ENCODE measurements at regions not wholly inside any gene's neighbourhood (a gene's known extent, or its start where the extent isn't known, plus 50 kb on each side); places are given as distances from the start of the nearest gene placed in this dataset.

DNA sequence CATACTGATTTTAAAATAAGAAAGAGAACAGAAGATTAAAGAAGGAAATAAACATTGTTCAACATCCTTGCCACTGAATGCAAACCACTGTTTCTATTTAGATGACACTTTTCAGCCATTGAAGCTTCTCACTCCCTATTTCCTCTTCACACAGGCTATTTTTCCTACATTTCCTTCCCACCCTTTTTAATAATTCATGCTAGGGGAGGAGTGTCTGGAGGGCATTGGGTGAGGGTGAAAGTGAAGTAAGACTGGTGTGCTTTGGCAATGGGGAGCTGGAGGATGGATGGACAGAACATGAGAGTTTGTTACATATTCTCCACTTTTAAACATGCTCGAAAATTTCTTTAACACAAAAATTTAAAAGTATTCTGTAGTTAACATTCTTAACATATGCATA, 168.8 kb upstream of the GLI3 start:
- TF ChIP-seq POLR2A (IDR thresholded peaks at IDR 0.05), result no peak
- TF ChIP-seq EP300 (IDR thresholded peaks at IDR 0.05), result no peak
- TF ChIP-seq, protein P1, sequence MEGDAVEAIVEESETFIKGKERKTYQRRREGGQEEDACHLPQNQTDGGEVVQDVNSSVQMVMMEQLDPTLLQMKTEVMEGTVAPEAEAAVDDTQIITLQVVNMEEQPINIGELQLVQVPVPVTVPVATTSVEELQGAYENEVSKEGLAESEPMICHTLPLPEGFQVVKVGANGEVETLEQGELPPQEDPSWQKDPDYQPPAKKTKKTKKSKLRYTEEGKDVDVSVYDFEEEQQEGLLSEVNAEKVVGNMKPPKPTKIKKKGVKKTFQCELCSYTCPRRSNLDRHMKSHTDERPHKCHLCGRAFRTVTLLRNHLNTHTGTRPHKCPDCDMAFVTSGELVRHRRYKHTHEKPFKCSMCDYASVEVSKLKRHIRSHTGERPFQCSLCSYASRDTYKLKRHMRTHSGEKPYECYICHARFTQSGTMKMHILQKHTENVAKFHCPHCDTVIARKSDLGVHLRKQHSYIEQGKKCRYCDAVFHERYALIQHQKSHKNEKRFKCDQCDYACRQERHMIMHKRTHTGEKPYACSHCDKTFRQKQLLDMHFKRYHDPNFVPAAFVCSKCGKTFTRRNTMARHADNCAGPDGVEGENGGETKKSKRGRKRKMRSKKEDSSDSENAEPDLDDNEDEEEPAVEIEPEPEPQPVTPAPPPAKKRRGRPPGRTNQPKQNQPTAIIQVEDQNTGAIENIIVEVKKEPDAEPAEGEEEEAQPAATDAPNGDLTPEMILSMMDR (IDR thresholded peaks at IDR 0.05), result no peak

Measured in gastroesophageal sphincter (tissue), 3 donors.